Skeletal muscle cell (primary cell): ENCODE measurements at regions not wholly inside any gene's neighbourhood (a gene's known extent, or its start where the extent isn't known, plus 50 kb on each side); places are given as distances from the start of the nearest gene placed in this dataset.

Experiments
- DNase-seq: peaks from one replicate; pipeline ENCODE4 v3.0.0-alpha.2; 2010; ENCODE audit warnings: low read depth
- H3K4me3 ChIP-seq: 2 replicates; pipeline ENCODE4 v1.5.1; 2011; ENCODE audit warnings: low read depth, mild to moderate bottlenecking, control low read depth, low read length, moderate library complexity

DNA sequence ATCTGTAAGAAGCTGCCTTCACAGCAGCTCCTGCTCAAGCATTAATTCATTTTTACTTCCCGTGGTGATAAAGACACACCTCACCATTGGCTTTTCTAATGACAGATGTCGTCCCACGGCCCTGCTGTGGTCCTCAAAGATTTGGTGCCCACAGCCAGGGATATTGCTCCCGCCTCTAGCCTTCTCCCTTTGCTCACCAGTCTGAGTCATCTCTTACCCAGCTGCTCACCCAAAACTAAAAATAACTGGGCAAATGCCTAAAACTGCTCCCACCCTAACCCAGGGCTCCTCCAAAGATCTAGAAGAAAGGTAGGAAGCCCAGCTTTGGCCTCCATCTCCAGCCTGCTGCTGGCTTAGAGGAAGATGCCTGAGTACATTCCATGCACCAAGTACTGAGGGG, 371.1 kb upstream of the ZNF507 start:
- DNase-seq, result no peak

DNA sequence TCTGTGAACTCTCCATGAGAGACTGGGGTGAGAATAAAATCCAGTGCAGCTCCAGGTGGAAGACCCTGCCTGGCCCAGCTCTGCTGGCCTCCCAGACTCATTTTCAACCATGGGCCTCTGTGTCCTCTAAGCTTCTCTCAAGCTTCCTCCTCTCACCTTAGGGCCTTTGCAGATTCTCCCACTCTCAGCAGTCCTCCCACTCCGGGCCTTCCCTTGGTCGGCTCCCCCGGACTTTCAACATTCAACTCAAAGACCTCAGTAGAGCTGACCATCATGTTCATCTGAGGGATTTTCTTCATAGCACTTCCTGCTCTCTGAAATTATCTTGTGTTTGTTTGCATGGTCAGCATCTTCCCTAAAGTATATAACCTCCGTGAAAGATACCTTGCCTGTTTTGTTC, 370.5 kb upstream of the ZNF507 start:
- DNase-seq, result no peak
- H3K4me3 ChIP-seq, result no peak overlapping the region

More for the DNA sequence above, 371.1 kb upstream of the ZNF507 start:
- no peak overlapping the region for H3K4me3 ChIP-seq

DNA sequence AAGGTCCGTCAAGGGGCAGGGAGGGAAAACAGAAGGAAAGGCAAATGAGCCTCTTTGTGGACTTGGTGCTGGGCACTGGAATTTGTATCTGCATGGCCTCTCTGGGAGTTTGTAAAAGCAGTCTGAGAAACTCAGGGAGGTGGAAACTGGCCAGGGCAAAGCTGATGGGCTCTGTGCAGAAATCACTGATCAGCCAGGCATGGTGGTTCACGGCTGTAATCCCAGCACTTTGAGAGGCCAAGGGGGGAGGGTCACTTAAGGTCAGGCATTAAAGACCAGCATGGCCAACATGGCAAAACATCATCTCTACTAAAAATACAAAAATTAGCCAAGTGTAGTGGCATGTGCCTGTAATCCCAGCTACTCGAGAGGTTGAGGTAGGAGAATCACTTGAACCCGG, 369.9 kb upstream of the ZNF507 start:
- no peak overlapping the region for H3K4me3 ChIP-seq
- no peak for DNase-seq

DNA sequence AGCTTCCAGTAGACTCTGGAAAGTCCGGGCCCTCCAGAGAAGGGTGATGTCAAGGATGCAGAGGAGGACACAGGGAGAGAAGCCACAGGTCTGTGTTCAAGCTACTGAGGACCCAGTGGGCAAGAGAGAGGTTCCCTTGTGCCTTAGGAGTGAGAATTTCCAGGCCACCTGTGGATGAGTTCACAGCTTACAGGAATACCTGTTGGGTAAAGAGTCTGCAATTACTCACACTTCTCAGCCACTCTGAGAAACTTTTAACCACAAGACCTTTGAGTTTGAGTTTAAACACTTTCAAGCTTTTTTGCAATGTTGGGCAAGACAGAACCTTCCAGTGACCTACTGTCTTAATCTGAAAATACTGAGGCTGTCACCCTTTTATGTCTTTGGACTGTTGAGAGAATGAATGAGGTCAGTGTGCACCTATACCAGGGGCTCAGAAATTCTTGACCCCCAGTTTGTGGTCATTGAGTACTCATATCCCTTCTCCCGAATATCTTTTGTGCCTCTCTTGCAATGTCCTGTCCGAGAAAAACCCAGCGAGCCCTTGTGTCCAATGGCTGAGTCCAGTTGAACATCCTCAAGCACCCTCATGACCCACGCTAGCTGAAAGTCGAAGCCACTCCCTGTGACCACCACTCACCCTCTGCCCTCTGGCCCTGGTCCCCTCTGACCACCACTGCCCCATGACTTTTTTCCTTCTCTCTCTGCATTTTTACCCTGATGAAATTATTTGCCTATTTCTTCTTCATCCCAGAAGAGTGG, 368.5 kb upstream of the ZNF507 start:
- no peak overlapping the region for H3K4me3 ChIP-seq
- DNase-seq, result no peak

DNA sequence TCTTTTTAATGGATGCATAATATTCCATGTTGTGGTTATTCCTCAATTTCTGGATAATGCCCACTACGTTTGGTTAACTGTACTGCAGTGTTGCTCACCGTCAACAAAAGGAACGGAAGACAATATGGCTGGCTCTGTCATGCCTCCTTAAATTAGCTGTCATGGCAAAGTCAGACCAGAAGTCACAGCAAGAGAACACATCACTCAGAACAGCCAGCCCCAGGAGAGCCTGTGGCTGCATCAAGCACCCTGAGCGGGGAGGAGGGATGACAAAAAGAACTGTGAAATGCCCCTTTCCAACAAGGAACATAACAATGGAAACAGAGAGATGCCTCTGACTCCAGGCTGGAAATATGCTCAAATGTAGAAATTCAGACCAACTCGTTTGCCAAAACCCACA, 366.0 kb upstream of the ZNF507 start:
- H3K4me3 ChIP-seq, result no peak overlapping the region
- no peak for DNase-seq

DNA sequence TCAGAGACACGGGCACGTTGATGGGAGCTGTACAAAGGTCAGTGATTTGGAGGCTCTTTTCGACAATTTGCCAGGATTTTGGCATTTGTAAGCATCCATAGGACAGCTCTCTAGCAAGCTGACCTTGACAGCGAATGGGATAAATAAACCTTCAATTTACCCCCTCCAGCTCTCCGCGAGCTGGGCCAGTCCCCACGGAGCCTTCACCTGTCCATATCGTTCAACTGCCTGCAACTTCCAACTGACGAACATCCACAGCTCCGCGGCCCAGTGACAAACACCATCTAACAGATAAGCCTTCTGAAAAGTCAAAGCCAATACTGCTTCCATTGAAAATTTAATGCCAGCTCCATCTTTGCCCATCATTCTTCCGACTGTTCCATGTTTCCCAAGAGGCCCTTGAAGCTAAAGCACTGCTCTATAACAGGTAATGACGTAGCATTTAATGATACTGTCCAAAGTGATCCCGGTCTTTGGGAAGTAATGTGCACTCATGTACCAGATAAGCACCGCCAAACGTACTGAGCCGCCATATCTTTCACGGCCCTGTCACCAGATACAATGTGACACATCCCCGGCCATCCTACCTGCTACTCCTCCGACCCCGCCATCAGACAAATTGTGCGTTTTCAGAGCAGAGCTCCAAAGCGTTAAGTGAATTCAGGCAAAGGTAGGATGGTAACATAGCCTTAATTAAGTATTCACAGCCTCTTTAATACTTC, 365.3 kb upstream of the ZNF507 start:
- H3K4me3 ChIP-seq, result no peak overlapping the region
- no peak for DNase-seq

DNA sequence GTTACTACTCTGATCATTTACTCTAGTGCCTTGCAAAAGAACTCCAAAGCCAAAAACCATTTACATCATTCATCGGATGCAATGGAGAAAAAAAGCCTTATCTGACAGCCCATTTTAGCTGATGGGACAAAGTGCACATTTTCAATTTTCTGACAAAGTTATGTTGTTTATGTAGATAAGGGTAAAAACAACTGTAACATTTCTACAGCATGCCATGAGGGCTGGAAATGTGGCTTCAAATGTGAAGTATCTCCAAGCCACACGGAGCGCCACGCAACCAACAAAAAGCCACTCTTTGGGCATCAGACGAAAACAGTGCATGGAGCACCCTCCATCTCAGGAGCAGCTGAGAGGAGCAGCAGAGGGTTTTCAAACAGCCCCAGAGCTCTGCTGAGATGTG, 364.6 kb upstream of the ZNF507 start:
- no peak overlapping the region for H3K4me3 ChIP-seq
- no peak for DNase-seq

DNA sequence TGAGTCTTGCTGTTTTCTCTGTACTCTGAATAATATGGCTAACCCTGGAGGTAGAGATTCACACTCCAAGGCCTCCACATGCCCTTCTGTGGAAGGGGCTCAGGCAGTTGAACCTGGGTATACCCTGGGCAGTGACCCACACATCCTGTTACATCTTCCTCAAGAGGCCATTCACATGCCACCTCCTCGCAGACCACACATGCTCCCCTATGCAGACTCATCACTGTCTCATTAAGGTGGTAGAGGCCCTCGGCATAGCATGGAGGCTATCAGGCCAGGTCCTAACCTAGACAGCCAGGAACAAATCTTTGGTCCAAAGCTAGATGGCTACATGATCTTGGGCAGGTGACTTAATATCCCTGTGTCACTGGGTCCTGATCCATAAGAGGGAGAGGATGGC, 363.9 kb upstream of the ZNF507 start:
- no peak for DNase-seq

DNA sequence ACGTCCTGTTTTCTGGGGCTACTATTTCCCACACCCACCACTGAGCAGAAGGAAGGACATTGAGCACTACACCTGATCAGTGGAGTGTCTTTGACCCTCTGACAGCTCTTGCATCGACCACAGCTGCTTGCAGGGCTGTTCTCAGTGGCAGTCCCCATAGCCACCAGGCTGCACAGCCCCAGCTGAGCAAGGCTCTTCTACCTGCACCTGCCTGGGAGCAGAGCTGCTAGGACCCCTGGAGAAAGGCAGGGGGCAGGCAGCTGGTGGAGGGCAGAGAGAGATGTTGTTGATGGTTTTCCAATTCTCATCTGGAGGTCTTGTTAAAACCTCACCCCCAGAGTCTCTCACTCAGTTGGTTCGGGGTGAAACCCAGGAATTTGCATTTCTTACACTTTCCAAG, 361.8 kb upstream of the ZNF507 start:
- DNase-seq, result no peak
- no peak overlapping the region for H3K4me3 ChIP-seq

More for the DNA sequence above, 363.9 kb upstream of the ZNF507 start:
- H3K4me3 ChIP-seq, result no peak overlapping the region

DNA sequence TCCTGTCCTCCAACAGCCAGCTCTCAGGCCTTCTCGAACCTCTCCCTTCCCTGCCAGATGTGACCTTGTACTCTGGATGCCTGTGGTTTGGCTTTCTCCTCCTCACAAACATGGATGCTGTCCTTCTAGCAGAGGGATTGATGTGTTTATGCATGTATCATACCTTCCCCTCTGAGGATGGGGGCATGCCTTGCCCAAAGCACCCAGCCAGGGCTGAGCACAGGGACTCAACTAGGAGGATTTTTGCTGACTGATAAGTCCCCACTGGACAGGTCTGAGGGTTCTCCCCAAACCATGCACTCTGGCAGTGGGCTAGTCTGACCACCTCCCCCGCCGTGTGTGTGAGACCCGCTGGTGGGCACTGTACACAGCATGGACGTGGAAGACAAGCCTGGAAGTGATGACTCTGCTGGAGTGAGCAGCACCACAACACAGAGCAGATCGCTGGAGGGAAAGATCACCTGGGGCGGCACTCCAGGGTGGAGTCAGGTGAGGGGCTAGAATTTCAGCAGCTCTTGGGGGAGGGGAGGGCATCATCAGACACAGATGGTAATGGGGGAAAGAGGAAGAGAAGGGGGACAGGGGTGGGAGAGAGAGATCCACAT, 360.3 kb upstream of the ZNF507 start:
- no peak overlapping the region for H3K4me3 ChIP-seq
- DNase-seq, result no peak

DNA sequence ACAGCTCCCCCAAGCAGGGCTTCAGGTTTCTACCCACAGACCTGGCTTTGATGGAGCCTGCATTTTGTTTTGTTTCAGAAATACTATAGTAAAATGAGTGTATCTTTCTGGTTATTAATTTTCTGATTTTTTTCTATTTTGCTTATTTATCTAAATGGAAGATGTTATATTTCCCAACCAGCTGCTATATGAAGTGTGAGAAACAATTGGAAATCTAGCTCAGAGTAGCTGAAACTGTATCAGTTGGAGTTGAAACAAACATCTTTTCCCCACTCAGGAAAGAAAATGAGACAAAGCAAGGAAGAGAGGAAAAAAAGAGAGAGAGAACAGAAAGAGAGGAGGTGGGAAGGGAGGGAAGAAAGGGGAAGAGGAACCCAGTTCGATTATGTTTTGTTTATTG, 358.5 kb upstream of the ZNF507 start:
- H3K4me3 ChIP-seq, result no peak overlapping the region
- DNase-seq, result no peak

DNA sequence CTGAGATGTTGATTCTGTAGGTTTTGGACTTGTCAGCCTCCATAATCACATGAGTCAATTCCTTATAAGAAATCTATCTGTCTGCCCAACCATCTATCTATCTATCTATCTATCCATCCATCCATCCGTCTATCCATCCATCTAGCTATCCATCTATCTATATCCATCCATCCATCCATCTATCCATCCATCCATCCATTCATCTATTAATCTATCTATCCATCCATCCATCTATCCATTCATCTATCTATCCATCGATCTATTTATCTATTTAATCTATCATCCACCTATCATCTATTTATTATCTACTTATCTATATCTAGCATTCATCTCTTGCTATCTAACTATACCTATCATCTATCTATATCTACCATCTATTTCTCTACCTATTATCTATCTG, 357.2 kb upstream of the ZNF507 start:
- no peak for DNase-seq
- no peak overlapping the region for H3K4me3 ChIP-seq

DNA sequence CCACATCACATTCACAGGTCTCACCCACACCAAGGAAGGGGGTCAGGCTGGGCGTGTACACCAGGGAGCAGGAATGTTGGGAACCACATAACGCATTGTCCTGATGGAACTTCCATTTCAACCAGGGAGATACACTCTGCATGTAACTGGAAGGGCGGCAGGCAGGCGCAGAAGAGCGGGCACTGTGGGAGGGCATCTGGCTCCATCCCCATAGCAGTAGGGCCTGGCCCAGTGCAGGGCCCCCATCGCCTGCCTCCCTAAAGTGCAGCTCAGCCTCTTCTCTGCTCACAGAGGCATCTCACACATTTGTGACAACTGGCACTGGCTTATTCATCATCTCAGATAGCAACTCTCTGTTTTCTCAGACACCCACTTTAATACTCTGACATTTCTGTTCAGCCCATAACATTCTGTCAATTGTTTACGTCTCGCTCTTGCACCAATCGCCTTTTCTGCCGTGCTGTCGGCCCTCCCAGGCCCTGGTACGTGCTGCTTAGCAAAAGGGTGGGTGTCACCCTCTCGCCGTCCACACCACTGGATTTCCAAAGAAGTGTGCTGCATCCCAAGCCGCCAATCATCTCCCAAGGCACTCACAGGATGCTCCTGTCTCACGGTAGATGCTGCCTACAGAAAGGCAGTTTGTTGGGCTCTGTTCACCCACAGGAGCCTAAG, 353.3 kb upstream of the ZNF507 start:
- DNase-seq, result no peak
- no peak overlapping the region for H3K4me3 ChIP-seq

DNA sequence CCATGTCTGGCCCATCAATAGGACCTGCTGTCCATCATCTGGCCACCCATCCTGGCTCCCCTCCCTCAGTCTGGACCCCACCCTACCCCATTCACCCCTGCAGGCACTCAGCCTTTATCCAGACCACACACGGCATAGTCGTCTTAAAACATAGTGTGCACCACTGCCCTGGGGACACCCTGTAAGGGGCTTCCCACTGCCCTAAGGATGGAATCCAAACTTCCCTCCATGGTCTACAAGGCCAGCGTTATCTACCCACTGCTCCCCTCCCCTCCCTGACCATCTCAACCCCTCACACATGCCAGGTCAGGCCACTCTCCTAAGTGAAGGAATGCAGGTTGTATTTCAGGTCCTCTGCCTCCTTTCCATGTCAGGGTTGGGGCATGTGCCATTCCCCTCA, 352.7 kb upstream of the ZNF507 start:
- no peak overlapping the region for H3K4me3 ChIP-seq
- no peak for DNase-seq

DNA sequence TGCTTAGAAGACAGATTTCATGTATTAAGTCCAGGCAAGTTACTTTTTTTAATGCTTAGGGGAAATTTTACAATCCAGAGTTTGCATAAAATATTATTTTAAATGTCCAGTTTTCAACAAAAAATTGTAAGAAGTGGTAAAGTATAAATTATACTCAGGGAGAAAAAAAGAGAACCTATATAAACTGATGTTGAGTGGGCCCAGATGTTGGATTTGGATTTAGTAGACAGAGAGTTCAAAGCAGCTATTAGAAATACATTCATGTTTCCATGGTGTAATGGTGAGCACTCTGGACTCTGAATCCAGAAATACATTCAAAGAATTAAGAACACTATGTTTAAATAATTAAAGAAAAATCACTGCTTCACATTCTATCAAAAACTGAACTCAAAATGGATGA, 349.9 kb upstream of the ZNF507 start:
- no peak overlapping the region for H3K4me3 ChIP-seq
- no peak for DNase-seq

DNA sequence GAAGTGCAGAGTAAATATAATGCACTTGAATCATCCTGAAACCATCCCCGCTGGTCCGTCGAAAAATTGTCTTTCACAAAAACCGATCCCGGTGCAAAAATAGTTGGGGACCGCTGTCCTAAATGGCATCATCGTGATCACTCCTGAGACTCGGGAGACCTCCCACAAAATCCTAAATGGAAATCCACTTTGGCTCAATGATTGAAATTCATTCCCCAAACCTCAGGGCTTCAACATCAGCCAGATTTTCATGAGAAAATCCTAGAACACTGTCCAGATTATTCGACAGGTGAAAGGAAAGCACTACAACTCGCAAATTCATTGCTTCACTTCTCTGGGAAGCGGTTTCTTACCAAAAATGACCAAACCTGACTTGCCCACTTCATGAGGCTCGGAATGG, 335.3 kb upstream of the ZNF507 start:
- H3K4me3 ChIP-seq, result no peak overlapping the region
- no peak for DNase-seq

DNA sequence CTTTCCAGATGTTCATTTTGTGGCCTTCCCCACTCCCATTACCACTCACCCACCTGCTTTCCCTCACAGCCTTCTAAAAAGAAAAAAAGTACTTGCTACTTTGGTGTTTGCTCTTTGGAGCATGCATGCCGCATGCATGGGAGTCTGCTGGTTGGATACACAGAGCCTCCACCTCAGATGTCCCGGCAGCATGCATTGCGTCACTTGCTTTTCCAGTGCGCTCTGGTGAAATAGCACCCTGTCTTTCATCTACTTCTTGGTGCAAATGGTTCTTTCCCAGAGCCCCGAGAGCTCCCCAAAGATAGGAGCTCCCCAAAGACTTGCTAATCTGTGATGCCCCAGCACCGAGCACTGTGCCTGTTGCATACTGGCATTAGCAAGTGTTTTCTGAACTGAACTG, 333.2 kb upstream of the ZNF507 start:
- DNase-seq, result no peak
- H3K4me3 ChIP-seq, result no peak overlapping the region

DNA sequence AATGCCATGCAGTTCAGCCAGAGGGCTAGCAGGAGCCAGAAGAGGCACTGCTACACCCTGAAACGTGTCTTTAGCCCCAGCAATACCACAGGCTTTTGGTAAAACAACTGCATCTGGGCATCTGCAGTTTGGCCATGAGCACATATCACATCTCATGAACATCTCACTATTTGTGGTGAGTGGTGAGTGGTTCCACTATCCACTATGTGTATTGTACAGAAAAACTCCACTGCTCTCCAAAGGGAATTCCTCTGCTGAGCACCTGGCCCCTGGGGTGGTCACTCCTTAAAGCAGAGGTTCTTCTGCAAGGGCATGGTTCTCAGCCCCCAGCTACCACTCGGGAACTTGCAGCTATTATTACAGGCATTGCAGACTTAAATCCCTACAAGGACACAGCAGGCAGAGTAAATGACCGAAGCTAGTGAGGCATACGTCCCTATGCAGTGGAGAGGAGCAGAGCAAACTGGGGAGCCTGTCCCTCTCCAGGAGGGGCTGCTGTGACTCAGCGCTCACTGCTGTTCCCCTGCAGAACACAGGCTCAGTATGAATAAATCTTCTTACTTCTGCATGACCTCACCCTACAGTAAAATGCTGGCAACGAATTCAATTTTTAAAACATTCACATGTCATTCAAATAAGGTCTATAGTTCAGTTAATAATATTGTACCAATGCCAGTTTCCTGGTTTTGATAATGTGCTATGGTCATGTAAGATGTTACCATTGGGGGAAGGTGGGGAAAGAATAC, 332.4 kb upstream of the ZNF507 start:
- no peak for DNase-seq
- H3K4me3 ChIP-seq, result no peak overlapping the region

DNA sequence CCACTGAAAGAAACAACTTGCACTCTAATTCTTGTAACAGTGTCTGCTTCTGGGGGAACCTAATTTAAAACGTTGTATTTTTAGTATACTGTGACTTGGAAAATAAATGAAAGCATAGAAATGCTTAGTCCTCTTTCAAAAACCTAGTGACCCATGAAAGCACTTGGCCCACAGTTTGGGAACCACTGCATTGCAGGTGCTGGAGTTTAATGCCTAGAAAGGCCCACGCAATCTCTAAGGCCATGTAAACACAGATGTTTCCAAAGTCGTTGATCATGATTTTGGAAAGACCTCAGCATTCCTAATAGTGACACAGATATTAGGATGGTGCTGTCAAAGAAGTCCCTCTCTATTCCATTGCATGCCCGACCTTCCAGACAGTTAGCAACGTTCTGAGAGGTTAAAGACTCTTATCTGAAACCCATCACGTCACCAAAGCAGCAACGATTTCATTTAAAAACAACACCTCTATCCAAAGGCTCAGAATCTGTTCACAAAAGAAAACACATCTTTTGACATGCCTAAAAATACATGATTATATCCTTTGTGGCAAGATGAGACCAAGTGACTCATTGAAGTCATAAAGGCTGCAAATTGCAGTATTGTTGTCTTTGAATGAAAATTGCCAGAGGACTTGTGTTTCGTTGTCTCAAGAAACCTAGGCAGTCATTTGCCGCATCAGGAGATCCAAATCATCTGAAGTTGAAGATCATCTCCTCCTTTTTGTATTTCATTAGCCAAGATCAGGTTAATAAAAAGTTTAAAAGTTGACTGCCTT, 328.0 kb upstream of the ZNF507 start:
- no peak overlapping the region for H3K4me3 ChIP-seq
- no peak for DNase-seq
